OCI-LY3 (cell line): ENCODE measurements at regions not wholly inside any gene's neighbourhood (a gene's known extent, or its start where the extent isn't known, plus 50 kb on each side); places are given as distances from the start of the nearest gene placed in this dataset.

ENCODE experiments used
- CTCF ChIP-seq: fragments of 200-600, 300-600 bp; sonication (generic); IDR thresholded peaks from 2 replicates; pipeline ENCODE4 v1.5.1; 2014; ENCODE audit warnings: antibody characterized with exemption, low read length, low read depth
- EZH2phosphoT487 ChIP-seq: fragments of 200-600 bp; shearing (Covaris generic); IDR thresholded peaks from 2 replicates; pipeline ENCODE4 v1.6.1; 2018; ENCODE audit warnings: antibody characterized with exemption, mixed run types, low read depth

GRCh38 chr10:112082120-112082519 is 101.4 kb downstream of the GPAM start:
- TF ChIP-seq CTCF (no peak), EZH2phosphoT487 (no peak)
